ENCODE measurements at regions not wholly inside any gene's neighbourhood (a gene's known extent, or its start where the extent isn't known, plus 50 kb on each side); places are given as distances from the start of the nearest gene placed in this dataset.

- TF ChIP-seq, protein P1, sequence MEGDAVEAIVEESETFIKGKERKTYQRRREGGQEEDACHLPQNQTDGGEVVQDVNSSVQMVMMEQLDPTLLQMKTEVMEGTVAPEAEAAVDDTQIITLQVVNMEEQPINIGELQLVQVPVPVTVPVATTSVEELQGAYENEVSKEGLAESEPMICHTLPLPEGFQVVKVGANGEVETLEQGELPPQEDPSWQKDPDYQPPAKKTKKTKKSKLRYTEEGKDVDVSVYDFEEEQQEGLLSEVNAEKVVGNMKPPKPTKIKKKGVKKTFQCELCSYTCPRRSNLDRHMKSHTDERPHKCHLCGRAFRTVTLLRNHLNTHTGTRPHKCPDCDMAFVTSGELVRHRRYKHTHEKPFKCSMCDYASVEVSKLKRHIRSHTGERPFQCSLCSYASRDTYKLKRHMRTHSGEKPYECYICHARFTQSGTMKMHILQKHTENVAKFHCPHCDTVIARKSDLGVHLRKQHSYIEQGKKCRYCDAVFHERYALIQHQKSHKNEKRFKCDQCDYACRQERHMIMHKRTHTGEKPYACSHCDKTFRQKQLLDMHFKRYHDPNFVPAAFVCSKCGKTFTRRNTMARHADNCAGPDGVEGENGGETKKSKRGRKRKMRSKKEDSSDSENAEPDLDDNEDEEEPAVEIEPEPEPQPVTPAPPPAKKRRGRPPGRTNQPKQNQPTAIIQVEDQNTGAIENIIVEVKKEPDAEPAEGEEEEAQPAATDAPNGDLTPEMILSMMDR (IDR thresholded peaks at IDR 0.05) = no peak
- TF ChIP-seq ZFX (IDR thresholded peaks at IDR 0.05; ENCODE audit: borderline replicate concordance) = no peak
These were observed 191.8 kb downstream of the RAB28 start for GRCh38 chr4:13292372-13292771.
